SK-N-SH (cell line): ENCODE measurements at regions not wholly inside any gene's neighbourhood (a gene's known extent, or its start where the extent isn't known, plus 50 kb on each side); places are given as distances from the start of the nearest gene placed in this dataset.
"Not testable (repeated sequence)": the region's sequence is repeated elsewhere in the genome, so short reads cannot be mapped to it uniquely, and the experiment has no call there.

Experiments used
- CHD2 ChIP-seq: fragments of 150-350 bp; IDR thresholded peaks from 2 replicates; pipeline ENCODE4 v1.6.1; 2018; ENCODE audit warnings: low read length; ENCODE audit not compliant: partially characterized antibody
- CTCF ChIP-seq: fragments of 200-600 bp; sonication (generic); IDR thresholded peaks from 2 replicates; pipeline ENCODE4 v1.6.1; 2017; ENCODE audit warnings: antibody characterized with exemption, mild to moderate bottlenecking, moderate library complexity
- NFIC ChIP-seq: IDR thresholded peaks from 2 replicates; pipeline ENCODE4 v1.4.0; 2012; ENCODE audit warnings: borderline replicate concordance
- POLR2AphosphoS5 ChIP-seq: IDR thresholded peaks from 2 replicates; pipeline ENCODE4 v1.6.1; 2012; ENCODE audit warnings: low read depth, low read length
- TCF12 ChIP-seq: IDR thresholded peaks from 2 replicates; pipeline ENCODE4 v1.4.0; 2012
- USF2 ChIP-seq: fragments of 150-350 bp; IDR thresholded peaks from 2 replicates; pipeline ENCODE4 v1.6.1; 2017; ENCODE audit warnings: antibody characterized with exemption, low read length, low read depth, borderline replicate concordance
- YY1 ChIP-seq: IDR thresholded peaks from 2 replicates; pipeline ENCODE4 v1.4.0; 2012; ENCODE audit warnings: low read depth, mild to moderate bottlenecking

GRCh38 chr14:105734241-105734640, 207.9 kb downstream of the TMEM121 start:
- not testable (repeated sequence) for TF ChIP-seq CHD2, CTCF, USF2, YY1, POLR2AphosphoS5, TCF12, NFIC
